ENCODE measurements at regions not wholly inside any gene's neighbourhood (a gene's known extent, or its start where the extent isn't known, plus 50 kb on each side); places are given as distances from the start of the nearest gene placed in this dataset.

DNA sequence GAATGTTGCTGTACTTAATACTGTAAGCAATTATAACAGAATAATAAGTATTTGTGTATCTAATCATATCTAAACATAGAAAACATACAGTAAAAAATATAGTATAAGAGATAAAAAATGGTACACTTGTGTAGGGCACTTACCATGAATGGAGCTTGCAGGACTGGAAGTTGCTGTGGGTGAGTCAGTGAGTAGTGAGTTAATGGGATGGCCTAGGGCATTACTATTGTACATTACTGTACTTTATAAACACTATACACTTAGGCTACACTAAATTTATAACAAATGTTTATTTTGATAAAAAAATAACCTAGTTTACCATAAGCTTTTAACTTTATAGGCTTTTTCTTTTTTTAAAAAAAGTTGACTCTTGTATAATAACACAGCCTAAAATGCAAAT is 1071.2 kb upstream of the SEL1L start:
- H3K79me2 ChIP-seq, result no peaks in the 10 kb centered on the region
- H2AFZ ChIP-seq, result no peak overlapping the region
- no peaks in the 10 kb centered on the region for H3K27me3 ChIP-seq
- no peak overlapping the region for H3K4me3 ChIP-seq
- no peaks in the 10 kb centered on the region for H4K20me1 ChIP-seq (ENCODE audit: insufficient read depth, poor library complexity, severe bottlenecking)
- TF ChIP-seq, protein P1, sequence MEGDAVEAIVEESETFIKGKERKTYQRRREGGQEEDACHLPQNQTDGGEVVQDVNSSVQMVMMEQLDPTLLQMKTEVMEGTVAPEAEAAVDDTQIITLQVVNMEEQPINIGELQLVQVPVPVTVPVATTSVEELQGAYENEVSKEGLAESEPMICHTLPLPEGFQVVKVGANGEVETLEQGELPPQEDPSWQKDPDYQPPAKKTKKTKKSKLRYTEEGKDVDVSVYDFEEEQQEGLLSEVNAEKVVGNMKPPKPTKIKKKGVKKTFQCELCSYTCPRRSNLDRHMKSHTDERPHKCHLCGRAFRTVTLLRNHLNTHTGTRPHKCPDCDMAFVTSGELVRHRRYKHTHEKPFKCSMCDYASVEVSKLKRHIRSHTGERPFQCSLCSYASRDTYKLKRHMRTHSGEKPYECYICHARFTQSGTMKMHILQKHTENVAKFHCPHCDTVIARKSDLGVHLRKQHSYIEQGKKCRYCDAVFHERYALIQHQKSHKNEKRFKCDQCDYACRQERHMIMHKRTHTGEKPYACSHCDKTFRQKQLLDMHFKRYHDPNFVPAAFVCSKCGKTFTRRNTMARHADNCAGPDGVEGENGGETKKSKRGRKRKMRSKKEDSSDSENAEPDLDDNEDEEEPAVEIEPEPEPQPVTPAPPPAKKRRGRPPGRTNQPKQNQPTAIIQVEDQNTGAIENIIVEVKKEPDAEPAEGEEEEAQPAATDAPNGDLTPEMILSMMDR (IDR thresholded peaks at IDR 0.05; ENCODE audit: poor library complexity), result no peak
- TF ChIP-seq EZH2phosphoT487 (IDR thresholded peaks at IDR 0.05; ENCODE audit: low read depth, severe bottlenecking, unreplicated experiment) (no peak), EZH2 (IDR thresholded peaks at IDR 0.05; ENCODE audit: borderline replicate concordance) (no peak)
- H3K4me2 ChIP-seq, result no peak overlapping the region
- no peak for DNase-seq (ENCODE audit: low spot score)
- no peaks in the 10 kb centered on the region for H3K9me2 ChIP-seq (replicated peaks; ENCODE audit: insufficient read depth)
- no peaks in the 10 kb centered on the region for H3K4me1 ChIP-seq (ENCODE audit: insufficient read depth)
- H3K36me3 ChIP-seq (replicated peaks; ENCODE audit: insufficient read depth, low read depth), result no peaks in the 10 kb centered on the region
- H3K9me3 ChIP-seq (ENCODE audit: low read depth), result no peaks in the 10 kb centered on the region
- no peak overlapping the region for H3K27ac ChIP-seq

DNA sequence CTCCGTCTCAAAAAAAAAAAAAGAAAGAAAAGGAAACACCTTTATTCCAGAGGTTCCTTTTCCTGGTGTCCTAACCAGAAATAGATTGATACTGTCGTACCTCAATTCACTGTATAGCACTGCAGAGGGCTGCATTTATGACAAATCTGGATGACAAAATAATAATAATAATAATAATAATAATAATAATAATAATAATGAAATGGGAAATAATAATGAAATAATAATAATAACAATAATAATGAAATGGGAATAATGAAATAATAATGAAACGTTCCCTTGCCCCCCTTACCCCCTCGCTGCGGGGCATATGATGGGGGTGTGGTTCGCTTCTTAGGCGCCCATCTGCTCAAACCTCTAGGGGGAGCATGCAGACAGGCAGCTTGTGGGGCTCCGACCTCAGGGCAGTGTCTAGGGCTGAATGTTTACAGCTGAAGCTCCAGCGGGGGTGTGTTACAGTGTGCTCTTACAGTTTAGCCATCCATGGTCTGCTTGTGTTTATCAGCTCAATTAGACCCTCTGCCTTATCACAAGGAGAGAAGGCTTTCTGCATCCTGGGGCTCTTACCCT is 1088.3 kb upstream of the SEL1L start:
- no peaks in the 10 kb centered on the region for H4K20me1 ChIP-seq (ENCODE audit: insufficient read depth, poor library complexity, severe bottlenecking)
- no peak overlapping the region for H3K4me3 ChIP-seq
- H3K9me3 ChIP-seq (ENCODE audit: low read depth), result no peaks in the 10 kb centered on the region
- H2AFZ ChIP-seq, result no peak overlapping the region
- no peak overlapping the region for H3K4me2 ChIP-seq
- H3K9me2 ChIP-seq (replicated peaks; ENCODE audit: insufficient read depth), result no peaks in the 10 kb centered on the region
- no peaks in the 10 kb centered on the region for H3K79me2 ChIP-seq
- H3K27me3 ChIP-seq, result no peaks in the 10 kb centered on the region
- TF ChIP-seq, protein P1 (IDR thresholded peaks at IDR 0.05; ENCODE audit: poor library complexity), result no peak
- no peak for TF ChIP-seq EZH2 (IDR thresholded peaks at IDR 0.05; ENCODE audit: borderline replicate concordance)
- no peak for TF ChIP-seq EZH2phosphoT487 (IDR thresholded peaks at IDR 0.05; ENCODE audit: low read depth, severe bottlenecking, unreplicated experiment)
- 89% methylated on average over 9 of the region's 9 CpGs for WGBS (ENCODE audit: low lambda C conversion rate, missing lambda C conversion rate)
- no peaks in the 10 kb centered on the region for H3K36me3 ChIP-seq (replicated peaks; ENCODE audit: insufficient read depth, low read depth)
- H3K4me1 ChIP-seq (ENCODE audit: insufficient read depth), result no peaks in the 10 kb centered on the region
- no peak for DNase-seq (ENCODE audit: low spot score)
- no peak overlapping the region for H3K27ac ChIP-seq

DNA sequence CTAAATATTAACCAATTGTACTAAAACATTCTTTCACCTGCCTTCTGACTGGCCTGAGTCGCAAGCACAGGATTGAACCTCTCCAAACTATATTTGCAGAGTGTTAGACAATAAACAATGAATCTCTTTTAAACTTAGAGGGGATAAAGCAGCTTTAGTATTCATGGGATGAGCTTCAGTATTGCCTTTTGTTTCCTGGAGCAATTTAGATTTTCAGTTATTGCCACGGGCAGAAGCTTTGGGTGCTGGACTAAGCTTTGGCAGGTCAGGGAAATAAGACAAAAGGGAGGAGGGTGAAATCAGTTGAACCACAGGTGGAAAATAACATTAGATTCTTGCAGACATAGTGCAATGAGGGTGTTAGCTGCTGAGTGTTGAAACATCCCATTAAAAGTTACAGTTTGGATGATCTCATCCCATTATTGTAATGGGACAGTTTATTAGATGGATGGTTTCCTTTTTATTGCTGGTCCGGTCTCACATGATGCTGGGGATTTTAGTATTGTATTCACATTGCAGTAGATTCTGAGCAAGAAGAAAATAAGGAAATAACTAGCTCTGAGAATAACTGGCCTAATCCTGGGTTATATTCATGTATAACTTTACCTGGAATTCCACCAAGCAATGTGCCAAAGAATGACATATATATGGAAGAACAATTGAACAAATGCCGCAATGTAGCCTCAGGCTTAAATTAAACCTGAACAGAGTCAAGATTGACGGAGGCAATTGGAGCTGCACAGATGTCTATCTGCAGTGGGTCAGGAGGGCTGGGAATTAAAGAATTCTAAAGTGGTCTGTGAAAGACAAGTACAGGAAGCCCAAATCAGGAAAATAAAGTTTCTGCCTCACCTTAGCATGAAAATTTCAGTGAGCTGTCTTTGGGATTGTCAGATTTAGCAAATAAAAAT is 1092.8 kb upstream of the SEL1L start:
- TF ChIP-seq EZH2phosphoT487 (IDR thresholded peaks at IDR 0.05; ENCODE audit: low read depth, severe bottlenecking, unreplicated experiment) (no peak), EZH2 (IDR thresholded peaks at IDR 0.05; ENCODE audit: borderline replicate concordance) (no peak)
- TF ChIP-seq, protein P1 (IDR thresholded peaks at IDR 0.05; ENCODE audit: poor library complexity), result no peak
- no peak for DNase-seq (ENCODE audit: low spot score)

More for the DNA sequence above, 1092.8 kb upstream of the SEL1L start:
- Histone ChIP-seq H3K79me2 (no peaks in the 10 kb centered on the region), H4K20me1 (ENCODE audit: insufficient read depth, poor library complexity, severe bottlenecking) (no peaks in the 10 kb centered on the region), H3K4me2 (no peak overlapping the region), H3K4me1 (ENCODE audit: insufficient read depth) (no peaks in the 10 kb centered on the region), H3K9me2 (replicated peaks; ENCODE audit: insufficient read depth) (no peaks in the 10 kb centered on the region), H3K9me3 (ENCODE audit: low read depth) (no peaks in the 10 kb centered on the region), H3K27me3 (no peaks in the 10 kb centered on the region), H3K36me3 (replicated peaks; ENCODE audit: insufficient read depth, low read depth) (no peaks in the 10 kb centered on the region), H3K4me3 (no peak overlapping the region), H2AFZ (no peak overlapping the region), H3K27ac (no peak overlapping the region)
- 62% methylated on average over 5 of the region's 5 CpGs for WGBS (ENCODE audit: low lambda C conversion rate, missing lambda C conversion rate)
